PC-3 (cell line): ENCODE measurements at regions not wholly inside any gene's neighbourhood (a gene's known extent, or its start where the extent isn't known, plus 50 kb on each side); places are given as distances from the start of the nearest gene placed in this dataset.

Source experiments
- ATAC-seq: fragments of 200-7000 bp; cut with Tn5 transposase; 2 replicates; pipeline ENCODE4 v1.9.1; 2020; ENCODE audit warnings: mild to moderate bottlenecking, moderate library complexity
- BruUV-seq: library from RNA; stranded (reverse); fragments of 400-500 nt; replicated peaks from 2 replicates; lab custom pipeline; 2021; lab: Mats Ljungman, UMichigan
- CTCF ChIA-PET: fragments of 300-600 bp; sonication (Branson Sonifier 250); formaldehyde crosslinking; loops from one replicate; lab custom pipeline; 2022; ENCODE audit warnings: antibody characterized with exemption; lab: Charles Lee
- POLR2A ChIA-PET: fragments of 300-600 bp; sonication (Branson Sonifier 250); formaldehyde crosslinking; loops from one replicate; lab custom pipeline; 2022; ENCODE audit warnings: antibody characterized with exemption; ENCODE audit not compliant: unreplicated experiment; lab: Charles Lee
- DNase-seq: peaks from one replicate; pipeline ENCODE4 v3.0.0-alpha.2; 2015
- H2AFZ ChIP-seq: fragments of 300-600 bp; sonication (generic); 2 replicates; pipeline ENCODE4 v1.6.0; 2016; ENCODE audit warnings: antibody characterized with exemption, low read length
- H3F3A ChIP-seq: fragments of 300-600 bp; sonication (generic); one replicate; pipeline ENCODE4 v1.6.0; 2017; ENCODE audit warnings: antibody characterized with exemption, low read length, control low read depth, mild to moderate bottlenecking; ENCODE audit not compliant: unreplicated experiment
- H3K27ac ChIP-seq: fragments of 300-600 bp; sonication (generic); 2 replicates; pipeline ENCODE4 v1.5.1; 2016; ENCODE audit warnings: mild to moderate bottlenecking, low read length
- H3K27me3 ChIP-seq: fragments of 300-600 bp; sonication (generic); 2 replicates; pipeline ENCODE4 v1.6.1; 2016; ENCODE audit warnings: low read length, mixed read lengths
- H3K36me3 ChIP-seq: fragments of 300-600 bp; sonication (generic); 2 replicates; pipeline ENCODE4 v1.6.1; 2016; ENCODE audit warnings: low read depth, mixed run types, low read length, mixed read lengths
- H3K4me1 ChIP-seq: fragments of 300-600 bp; sonication (generic); 2 replicates; pipeline ENCODE4 v1.5.1; 2016; ENCODE audit warnings: low read length; ENCODE audit not compliant: insufficient read depth
- H3K4me2 ChIP-seq: fragments of 300-600 bp; sonication (generic); 2 replicates; pipeline ENCODE4 v1.6.0; 2016; ENCODE audit warnings: low read length
- H3K4me3 ChIP-seq: fragments of 300-600 bp; sonication (generic); 2 replicates; pipeline ENCODE4 v1.5.1; 2016; ENCODE audit warnings: mild to moderate bottlenecking, low read length, mixed read lengths
- H3K79me2 ChIP-seq: fragments of 300-600 bp; sonication (generic); 2 replicates; pipeline ENCODE4 v1.6.1; 2017; ENCODE audit warnings: low read length, mixed read lengths
- H3K9ac ChIP-seq: fragments of 300-600 bp; sonication (generic); 2 replicates; pipeline ENCODE4 v1.6.0; 2016; ENCODE audit warnings: mild to moderate bottlenecking, low read length
- H3K9me2 ChIP-seq: fragments of 300-600 bp; sonication (generic); replicated peaks from 2 replicates; pipeline ENCODE4 v1.6.1; 2016; ENCODE audit warnings: mixed run types, low read length, mixed read lengths
- H3K9me3 ChIP-seq: fragments of 300-600 bp; sonication (generic); 2 replicates; pipeline ENCODE4 v1.6.1; 2016; ENCODE audit warnings: low read length, mixed read lengths
- H4K20me1 ChIP-seq: fragments of 300-600 bp; sonication (generic); 2 replicates; pipeline ENCODE4 v1.6.1; 2016; ENCODE audit warnings: low read length, mixed read lengths
- CTCF ChIP-seq: fragments of 300-600 bp; sonication (generic); conservative IDR thresholded peaks from 2 replicates; pipeline ENCODE4 v1.5.1; 2017; ENCODE audit warnings: antibody characterized with exemption, low read depth, mild to moderate bottlenecking, low read length
- EZH2 ChIP-seq: fragments of 300-600 bp; sonication (generic); IDR thresholded peaks from one replicate; pipeline ENCODE4 v1.6.1; 2017; ENCODE audit warnings: antibody characterized with exemption, mild to moderate bottlenecking, low read length; ENCODE audit not compliant: unreplicated experiment
- EZH2phosphoT487 ChIP-seq: fragments of 300-600 bp; sonication (generic); IDR thresholded peaks from 2 replicates; pipeline ENCODE4 v1.6.1; 2018; ENCODE audit warnings: mild to moderate bottlenecking, antibody characterized with exemption, low read length, borderline replicate concordance
- intact Hi-C: fragments of 100-400 bp; cut with micrococcal nuclease; formaldehyde crosslinking; loops from 2 replicates; pipeline ENCODE4 v1.9.0; 2023

GRCh38 chr3:127121885-127122284 lies 71.0 kb upstream of the PRR23E start:
- intact Hi-C loops, result no loop called here
- Histone ChIP-seq H3K36me3 (no peaks in the 10 kb centered on the region), H3K4me3 (no peak overlapping the region), H3K9ac (no peak overlapping the region), H3F3A (no peaks in the 10 kb centered on the region), H3K27me3 (peaks cover 4% of the 10 kb centered on the region; the same call in 1 of the 2 replicates), H2AFZ (no peak overlapping the region), H3K4me1 (no peaks in the 10 kb centered on the region), H3K79me2 (no peaks in the 10 kb centered on the region), H3K27ac (no peak overlapping the region), H4K20me1 (no peaks in the 10 kb centered on the region), H3K9me3 (no peaks in the 10 kb centered on the region), H3K4me2 (no peak overlapping the region), H3K9me2 (no peaks in the 10 kb centered on the region)
- TF ChIP-seq EZH2 (no peak), CTCF (no peak), EZH2phosphoT487 (no peak)
- no TSS peak for BruUV-seq
- ChIA-PET CTCF (no interaction called here), POLR2A (no interaction called here)
- ATAC-seq, result no peak
- DNase-seq, result no peak

GRCh38 chr3:127123533-127123932 lies 69.4 kb upstream of the PRR23E start:
- Histone ChIP-seq H4K20me1 (no peaks in the 10 kb centered on the region), H3K4me2 (no peak overlapping the region), H3K27ac (no peak overlapping the region), H3K4me3 (no peak overlapping the region), H3K36me3 (no peaks in the 10 kb centered on the region), H3K27me3 (peaks cover 9% of the 10 kb centered on the region), H3K4me1 (no peaks in the 10 kb centered on the region), H3K9me3 (no peaks in the 10 kb centered on the region), H3F3A (no peaks in the 10 kb centered on the region), H2AFZ (no peak overlapping the region), H3K9me2 (no peaks in the 10 kb centered on the region), H3K9ac (no peak overlapping the region), H3K79me2 (no peaks in the 10 kb centered on the region)
- CTCF ChIA-PET, result no interaction called here
- no peak for ATAC-seq
- TF ChIP-seq EZH2phosphoT487, result no peak
- no peak for TF ChIP-seq CTCF
- no peak for TF ChIP-seq EZH2
- POLR2A ChIA-PET, result no interaction called here
- no peak for DNase-seq
- no TSS peak for BruUV-seq
- intact Hi-C loops, result no loop called here

- intact Hi-C loops, result no loop called here
These were observed 68.8 kb upstream of the PRR23E start for GRCh38 chr3:127124120-127124519.

More at GRCh38 chr3:127124120-127124519, 68.8 kb upstream of the PRR23E start:
- H3K27ac ChIP-seq, result no peak overlapping the region
- no peaks in the 10 kb centered on the region for H4K20me1 ChIP-seq
- H3K9me3 ChIP-seq, result no peaks in the 10 kb centered on the region
- ChIA-PET CTCF (no interaction called here), POLR2A (no interaction called here)
- H3K4me1 ChIP-seq, result no peaks in the 10 kb centered on the region
- H3K4me2 ChIP-seq, result no peak overlapping the region
- DNase-seq (no peak), ATAC-seq (no peak)
- no peaks in the 10 kb centered on the region for H3K9me2 ChIP-seq
- no peak overlapping the region for H2AFZ ChIP-seq
- no TSS peak for BruUV-seq
- H3K27me3 ChIP-seq, result peaks cover 11% of the 10 kb centered on the region
- H3K79me2 ChIP-seq, result no peaks in the 10 kb centered on the region
- no peak overlapping the region for H3K4me3 ChIP-seq
- H3K9ac ChIP-seq, result no peak overlapping the region
- TF ChIP-seq EZH2phosphoT487, result no peak
- no peak for TF ChIP-seq CTCF
- TF ChIP-seq EZH2, result no peak
- no peaks in the 10 kb centered on the region for H3K36me3 ChIP-seq
- no peaks in the 10 kb centered on the region for H3F3A ChIP-seq
